ENCODE measurements at regions not wholly inside any gene's neighbourhood (a gene's known extent, or its start where the extent isn't known, plus 50 kb on each side); places are given as distances from the start of the nearest gene placed in this dataset.
A peak's percentile ranks its signal among the peaks of the same experiment; 100 is the strongest.

- Histone ChIP-seq H3K27me3 (peaks cover 0 to 48% (median 0%) of the 10 kb centered on the region in 4 donors), H3K9me3 (no peaks in the 10 kb centered on the region), H3K36me3 (no peaks in the 10 kb centered on the region), H3K27ac (no peak overlapping the region), H3K4me1 (peaks cover 0 to 18% (median 5%) of the 10 kb centered on the region in 3 donors), H3K4me3 (peak overlapping the region in 1 of 4 donors; percentile 39)
- intact Hi-C loops (cut with DNase I) = no loop called here
- peak; percentile 41 to 79 (median 76) for TF ChIP-seq CTCF (IDR thresholded peaks at IDR 0.05)
- TF ChIP-seq POLR2A (IDR thresholded peaks at IDR 0.05) = no peak
- 29 to 35% methylated on average over 10 of the region's 10 CpGs for WGBS, 2 donors
- no peak for DNase-seq
Measured at GRCh38 chr13:106619688-106620555, 52.0 kb upstream of the ARGLU1 start.

Small RNAs in the stretch of these regions (small RNA-seq; reads per million reads assigned to genes)
- gene MIR1267 (0 reads per million in 4 donors), gene SNORD31B (0.14 to 0.54 (median 0.45) reads per million in 4 donors)
